Activated T-cell treated with anti-CD3 and anti-CD28 coated beads, Interleukin-2, amount 50 U/mL, for 72 hours (primary cell): ENCODE measurements at regions not wholly inside any gene's neighbourhood (a gene's known extent, or its start where the extent isn't known, plus 50 kb on each side); places are given as distances from the start of the nearest gene placed in this dataset.
"Not testable (repeated sequence)": the region's sequence is repeated elsewhere in the genome, so short reads cannot be mapped to it uniquely, and the experiment has no call there.

Source experiments
- ATAC-seq, 2 donors: fragments of 150-1000 bp; cut with Tn5 transposase; replicated peaks in 1 of 2; 2 replicates each; pipeline ENCODE4 v1.10.0; 2021; ENCODE audit warnings: moderate library complexity in 2 of 2, mild to moderate bottlenecking in 1 of 2
- DNase-seq, 2 donors: peaks; one replicate each; pipeline ENCODE4 v3.0.0; 2021 to 2022; ENCODE audit warnings: mixed read lengths in 1 of 2
- H3K27ac Mint-ChIP-seq: one replicate; pipeline ENCODE4 v1.8.0; 2022; ENCODE audit warnings: mild to moderate bottlenecking, moderate library complexity, mixed read lengths
- H3K27me3 Mint-ChIP-seq: one replicate; pipeline ENCODE4 v1.8.0; 2022; ENCODE audit warnings: low read depth, mixed read lengths
- H3K36me3 Mint-ChIP-seq, 2 donors: one replicate each; pipeline ENCODE4 v1.8.0; 2022; ENCODE audit warnings: mixed read lengths in 2 of 2, mild to moderate bottlenecking in 1 of 2; ENCODE audit not compliant: insufficient read depth in 2 of 2
- H3K4me1 Mint-ChIP-seq: one replicate; pipeline ENCODE4 v1.8.0; 2022; ENCODE audit warnings: low read depth, mixed read lengths
- H3K4me3 Mint-ChIP-seq, 2 donors: one replicate each; pipeline ENCODE4 v1.8.0; 2022; ENCODE audit warnings: mild to moderate bottlenecking in 2 of 2, mixed read lengths in 2 of 2, moderate library complexity in 2 of 2
- H3K9me3 Mint-ChIP-seq, 2 donors: one replicate each; pipeline ENCODE4 v1.8.0; 2022; ENCODE audit warnings: mixed read lengths in 2 of 2

- Mint-ChIP-seq H3K36me3 (no peaks in the 10 kb centered on the region), H3K4me1 (no peaks in the 10 kb centered on the region), H3K4me3 (no peak overlapping the region), H3K27ac (no peak overlapping the region), H3K9me3 (peaks cover 0 to 5% of the 10 kb centered on the region in 2 donors), H3K27me3 (no peaks in the 10 kb centered on the region)
- DNase-seq (no peak), ATAC-seq (no peak)
Observed at GRCh38 chr17:71023249-71024030, 854.1 kb downstream of the KCNJ2 start.

GRCh38 chr17:71024172-71024571 is 854.8 kb downstream of the KCNJ2 start:
- Mint-ChIP-seq H3K36me3 (no peaks in the 10 kb centered on the region), H3K27me3 (no peaks in the 10 kb centered on the region), H3K9me3 (peaks cover 0 to 5% of the 10 kb centered on the region in 2 donors), H3K4me1 (no peaks in the 10 kb centered on the region), H3K4me3 (no peak overlapping the region), H3K27ac (no peak overlapping the region)
- ATAC-seq (no peak), DNase-seq (no peak)

- Mint-ChIP-seq H3K4me1 (no peaks in the 10 kb centered on the region), H3K9me3 (peaks cover 0 to 5% of the 10 kb centered on the region in 2 donors), H3K27me3 (no peaks in the 10 kb centered on the region), H3K36me3 (no peaks in the 10 kb centered on the region), H3K4me3 (no peak overlapping the region), H3K27ac (no peak overlapping the region)
- ATAC-seq = no peak
- DNase-seq = no peak
Observed at GRCh38 chr17:71024969-71025368, 855.6 kb downstream of the KCNJ2 start.

- Mint-ChIP-seq H3K27ac (no peak overlapping the region), H3K9me3 (peaks cover 3 to 6% of the 10 kb centered on the region in 2 donors), H3K4me1 (no peaks in the 10 kb centered on the region), H3K4me3 (no peak overlapping the region), H3K36me3 (no peaks in the 10 kb centered on the region), H3K27me3 (no peaks in the 10 kb centered on the region)
- ATAC-seq (no peak), DNase-seq (no peak)
Observed at GRCh38 chr17:71029246-71029645, 859.9 kb downstream of the KCNJ2 start.

GRCh38 chr17:71031286-71031685 is 862.0 kb downstream of the KCNJ2 start:
- not testable (repeated sequence) for H3K4me3 Mint-ChIP-seq, H3K36me3 Mint-ChIP-seq, H3K4me1 Mint-ChIP-seq, DNase-seq, H3K9me3 Mint-ChIP-seq, H3K27me3 Mint-ChIP-seq, ATAC-seq, H3K27ac Mint-ChIP-seq

GRCh38 chr17:71032746-71033273 is 863.5 kb downstream of the KCNJ2 start:
- no peaks in the 10 kb centered on the region for H3K27me3 Mint-ChIP-seq
- DNase-seq (no peak), ATAC-seq (no peak)
- H3K4me3 Mint-ChIP-seq = no peak overlapping the region
- H3K27ac Mint-ChIP-seq = no peak overlapping the region
- H3K4me1 Mint-ChIP-seq = no peaks in the 10 kb centered on the region
- H3K9me3 Mint-ChIP-seq = peaks cover 3 to 4% of the 10 kb centered on the region in 2 donors
- H3K36me3 Mint-ChIP-seq = no peaks in the 10 kb centered on the region

- Mint-ChIP-seq H3K9me3 (peaks cover 1 to 3% of the 10 kb centered on the region in 2 donors), H3K27me3 (no peaks in the 10 kb centered on the region), H3K36me3 (no peaks in the 10 kb centered on the region), H3K4me3 (no peak overlapping the region), H3K4me1 (no peaks in the 10 kb centered on the region), H3K27ac (no peak overlapping the region)
- DNase-seq (no peak), ATAC-seq (no peak)
Observed at GRCh38 chr17:71033336-71033735, 864.0 kb downstream of the KCNJ2 start.

- Mint-ChIP-seq H3K27me3 (no peaks in the 10 kb centered on the region), H3K36me3 (no peaks in the 10 kb centered on the region), H3K4me1 (no peaks in the 10 kb centered on the region), H3K9me3 (peaks cover 1 to 3% of the 10 kb centered on the region in 2 donors), H3K4me3 (no peak overlapping the region), H3K27ac (no peak overlapping the region)
- no peak for DNase-seq
- ATAC-seq = no peak
Observed at GRCh38 chr17:71035226-71035625, 865.9 kb downstream of the KCNJ2 start.

- ATAC-seq (no peak), DNase-seq (no peak)
- peaks cover 1 to 6% of the 10 kb centered on the region in 2 donors for H3K9me3 Mint-ChIP-seq
- no peaks in the 10 kb centered on the region for H3K36me3 Mint-ChIP-seq
- no peaks in the 10 kb centered on the region for H3K27me3 Mint-ChIP-seq
- no peak overlapping the region for H3K4me3 Mint-ChIP-seq
- H3K4me1 Mint-ChIP-seq = no peaks in the 10 kb centered on the region
- H3K27ac Mint-ChIP-seq = no peak overlapping the region
Observed at GRCh38 chr17:71037386-71037785, 868.1 kb downstream of the KCNJ2 start.

GRCh38 chr17:71039391-71039790 is 870.1 kb downstream of the KCNJ2 start:
- no peaks in the 10 kb centered on the region for H3K36me3 Mint-ChIP-seq
- ATAC-seq (no peak), DNase-seq (no peak)
- H3K27me3 Mint-ChIP-seq = no peaks in the 10 kb centered on the region
- no peaks in the 10 kb centered on the region for H3K4me1 Mint-ChIP-seq
- H3K27ac Mint-ChIP-seq = no peak overlapping the region
- H3K9me3 Mint-ChIP-seq = peaks cover 0 to 7% of the 10 kb centered on the region in 2 donors
- no peak overlapping the region for H3K4me3 Mint-ChIP-seq

GRCh38 chr17:71052971-71053370 is 883.6 kb downstream of the KCNJ2 start:
- Mint-ChIP-seq H3K9me3 (peaks cover 8 to 13% of the 10 kb centered on the region in 2 donors), H3K27ac (no peak overlapping the region), H3K36me3 (peaks cover 0 to 1% of the 10 kb centered on the region in 2 donors), H3K27me3 (no peaks in the 10 kb centered on the region), H3K4me3 (no peak overlapping the region), H3K4me1 (no peaks in the 10 kb centered on the region)
- no peak for ATAC-seq
- DNase-seq = no peak

- no peak for ATAC-seq
- H3K27ac Mint-ChIP-seq = no peak overlapping the region
- peaks cover 9 to 11% of the 10 kb centered on the region in 2 donors for H3K9me3 Mint-ChIP-seq
Observed at GRCh38 chr17:71055128-71055527, 885.8 kb downstream of the KCNJ2 start.

GRCh38 chr17:71057448-71057847 is 888.1 kb downstream of the KCNJ2 start:
- no peak for ATAC-seq
- H3K4me1 Mint-ChIP-seq = no peaks in the 10 kb centered on the region
- H3K27ac Mint-ChIP-seq = no peak overlapping the region
- no peak for DNase-seq
- H3K4me3 Mint-ChIP-seq = no peak overlapping the region
- H3K27me3 Mint-ChIP-seq = no peaks in the 10 kb centered on the region
- no peaks in the 10 kb centered on the region for H3K36me3 Mint-ChIP-seq
- H3K9me3 Mint-ChIP-seq = peaks cover 5 to 16% of the 10 kb centered on the region in 2 donors

More at GRCh38 chr17:71055128-71055527, 885.8 kb downstream of the KCNJ2 start:
- no peak for DNase-seq
- no peaks in the 10 kb centered on the region for H3K27me3 Mint-ChIP-seq
- no peaks in the 10 kb centered on the region for H3K4me1 Mint-ChIP-seq
- no peak overlapping the region for H3K4me3 Mint-ChIP-seq
- H3K36me3 Mint-ChIP-seq = peaks cover 0 to 1% of the 10 kb centered on the region in 2 donors

GRCh38 chr17:71057938-71058337 is 888.6 kb downstream of the KCNJ2 start:
- Mint-ChIP-seq H3K9me3 (peaks cover 5 to 15% of the 10 kb centered on the region in 2 donors), H3K4me1 (no peaks in the 10 kb centered on the region), H3K27ac (no peak overlapping the region), H3K4me3 (no peak overlapping the region), H3K27me3 (no peaks in the 10 kb centered on the region), H3K36me3 (no peaks in the 10 kb centered on the region)
- ATAC-seq = no peak
- DNase-seq = no peak
